ENCODE measurements at regions not wholly inside any gene's neighbourhood (a gene's known extent, or its start where the extent isn't known, plus 50 kb on each side); places are given as distances from the start of the nearest gene placed in this dataset.

DNA sequence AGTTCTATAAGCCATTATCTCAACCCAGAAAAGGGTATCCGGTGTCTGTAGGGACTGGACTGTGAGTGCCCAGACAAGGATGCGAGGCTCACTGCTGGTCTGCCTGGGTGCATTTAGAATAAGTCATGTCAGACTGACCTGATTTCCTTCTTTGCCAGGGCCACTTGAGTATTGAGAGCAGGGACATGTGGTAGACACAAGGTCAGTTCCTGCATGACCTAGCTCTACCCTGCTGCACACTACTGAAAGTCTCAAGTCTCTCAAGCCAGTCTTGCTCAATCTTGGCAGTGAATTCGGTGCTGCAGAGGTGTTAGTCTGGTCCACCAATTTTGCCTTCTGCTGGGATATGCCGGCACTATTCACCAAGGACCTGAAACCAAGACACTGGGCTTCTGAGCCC lies 180.1 kb downstream of the C1orf94 start:
- TF ChIP-seq POLR2AphosphoS5 (IDR thresholded peaks at IDR 0.05; ENCODE audit: low read depth, low read length) (no peak), TAF1 (IDR thresholded peaks at IDR 0.05; ENCODE audit: borderline replicate concordance, insufficient read depth, low read length) (no peak), SIN3A (IDR thresholded peaks at IDR 0.05; ENCODE audit: borderline replicate concordance, insufficient read depth, low read length) (no peak)
- TF ChIP-seq, protein P1, sequence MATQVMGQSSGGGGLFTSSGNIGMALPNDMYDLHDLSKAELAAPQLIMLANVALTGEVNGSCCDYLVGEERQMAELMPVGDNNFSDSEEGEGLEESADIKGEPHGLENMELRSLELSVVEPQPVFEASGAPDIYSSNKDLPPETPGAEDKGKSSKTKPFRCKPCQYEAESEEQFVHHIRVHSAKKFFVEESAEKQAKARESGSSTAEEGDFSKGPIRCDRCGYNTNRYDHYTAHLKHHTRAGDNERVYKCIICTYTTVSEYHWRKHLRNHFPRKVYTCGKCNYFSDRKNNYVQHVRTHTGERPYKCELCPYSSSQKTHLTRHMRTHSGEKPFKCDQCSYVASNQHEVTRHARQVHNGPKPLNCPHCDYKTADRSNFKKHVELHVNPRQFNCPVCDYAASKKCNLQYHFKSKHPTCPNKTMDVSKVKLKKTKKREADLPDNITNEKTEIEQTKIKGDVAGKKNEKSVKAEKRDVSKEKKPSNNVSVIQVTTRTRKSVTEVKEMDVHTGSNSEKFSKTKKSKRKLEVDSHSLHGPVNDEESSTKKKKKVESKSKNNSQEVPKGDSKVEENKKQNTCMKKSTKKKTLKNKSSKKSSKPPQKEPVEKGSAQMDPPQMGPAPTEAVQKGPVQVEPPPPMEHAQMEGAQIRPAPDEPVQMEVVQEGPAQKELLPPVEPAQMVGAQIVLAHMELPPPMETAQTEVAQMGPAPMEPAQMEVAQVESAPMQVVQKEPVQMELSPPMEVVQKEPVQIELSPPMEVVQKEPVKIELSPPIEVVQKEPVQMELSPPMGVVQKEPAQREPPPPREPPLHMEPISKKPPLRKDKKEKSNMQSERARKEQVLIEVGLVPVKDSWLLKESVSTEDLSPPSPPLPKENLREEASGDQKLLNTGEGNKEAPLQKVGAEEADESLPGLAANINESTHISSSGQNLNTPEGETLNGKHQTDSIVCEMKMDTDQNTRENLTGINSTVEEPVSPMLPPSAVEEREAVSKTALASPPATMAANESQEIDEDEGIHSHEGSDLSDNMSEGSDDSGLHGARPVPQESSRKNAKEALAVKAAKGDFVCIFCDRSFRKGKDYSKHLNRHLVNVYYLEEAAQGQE (IDR thresholded peaks at IDR 0.05; ENCODE audit: insufficient read depth in 1 of 2, low read depth in 2 of 2, low read length in 2 of 2), result no peak

All from PFSK-1 (cell line).